ENCODE measurements at regions not wholly inside any gene's neighbourhood (a gene's known extent, or its start where the extent isn't known, plus 50 kb on each side); places are given as distances from the start of the nearest gene placed in this dataset.

- no peak for DNase-seq (ENCODE audit: low spot score, unreplicated experiment)
- Mint-ChIP-seq H3K9me3 (ENCODE audit: low read depth) (no peaks in the 10 kb centered on the region), H3K27me3 (no peaks in the 10 kb centered on the region), H3K4me3 (ENCODE audit: low read depth) (no peak overlapping the region), H3K4me1 (ENCODE audit: low read depth) (peaks cover 26% of the 10 kb centered on the region), H3K36me3 (ENCODE audit: insufficient read depth) (peaks cover 2% of the 10 kb centered on the region), H3K27ac (no peak overlapping the region)
- TF ChIP-seq CTCF (IDR thresholded peaks at IDR 0.05; ENCODE audit: unreplicated experiment), result no peak
These were observed 113.1 kb upstream of the REG3A start for GRCh38 chr2:79272616-79273015.

GRCh38 chr2:79271456-79271855 lies 111.9 kb upstream of the REG3A start:
- H3K27ac Mint-ChIP-seq, result peak overlapping the region; percentile 56
- no peak for TF ChIP-seq CTCF (IDR thresholded peaks at IDR 0.05; ENCODE audit: unreplicated experiment)
- H3K4me1 Mint-ChIP-seq (ENCODE audit: low read depth), result peaks cover 21% of the 10 kb centered on the region
- H3K4me3 Mint-ChIP-seq (ENCODE audit: low read depth), result no peak overlapping the region
- no peak for DNase-seq (ENCODE audit: low spot score, unreplicated experiment)
- no peaks in the 10 kb centered on the region for H3K27me3 Mint-ChIP-seq
- H3K9me3 Mint-ChIP-seq (ENCODE audit: low read depth), result no peaks in the 10 kb centered on the region
- peaks cover 2% of the 10 kb centered on the region for H3K36me3 Mint-ChIP-seq (ENCODE audit: insufficient read depth)

- no peaks in the 10 kb centered on the region for H3K36me3 Mint-ChIP-seq (ENCODE audit: insufficient read depth)
- H3K4me1 Mint-ChIP-seq (ENCODE audit: low read depth), result peaks cover 3% of the 10 kb centered on the region
- H3K27ac Mint-ChIP-seq, result no peak overlapping the region
- H3K9me3 Mint-ChIP-seq (ENCODE audit: low read depth), result peaks cover 4% of the 10 kb centered on the region
- no peak for TF ChIP-seq CTCF (IDR thresholded peaks at IDR 0.05; ENCODE audit: unreplicated experiment)
- DNase-seq (ENCODE audit: low spot score, unreplicated experiment), result no peak
- H3K27me3 Mint-ChIP-seq, result no peaks in the 10 kb centered on the region
- no peak overlapping the region for H3K4me3 Mint-ChIP-seq (ENCODE audit: low read depth)
These were observed 101.3 kb upstream of the REG3A start for GRCh38 chr2:79260848-79261247.

DNA sequence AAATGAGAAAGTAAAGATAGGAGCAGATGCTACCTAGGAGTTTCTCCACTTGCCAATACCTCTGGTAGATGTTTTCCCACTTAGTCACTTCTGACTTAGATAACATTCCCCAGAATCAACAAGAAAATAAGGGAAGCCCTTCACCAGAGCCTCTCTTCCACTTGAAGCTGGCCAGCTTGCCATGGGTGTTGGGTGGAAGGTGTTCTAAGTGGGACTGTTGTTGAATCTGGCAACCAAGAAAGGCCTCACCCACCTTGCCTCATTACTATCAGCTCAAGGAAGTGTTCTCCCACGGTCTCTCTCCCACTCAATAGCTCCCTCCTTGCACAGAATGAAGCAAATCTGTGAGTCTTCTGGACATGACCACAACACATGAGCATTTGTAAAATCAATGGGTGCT lies 100.4 kb upstream of the REG3A start:
- Mint-ChIP-seq H3K4me3 (ENCODE audit: low read depth) (no peak overlapping the region), H3K27me3 (no peaks in the 10 kb centered on the region), H3K4me1 (ENCODE audit: low read depth) (peaks cover 3% of the 10 kb centered on the region), H3K27ac (no peak overlapping the region), H3K9me3 (ENCODE audit: low read depth) (peaks cover 4% of the 10 kb centered on the region), H3K36me3 (ENCODE audit: insufficient read depth) (no peaks in the 10 kb centered on the region)
- DNase-seq (ENCODE audit: low spot score, unreplicated experiment), result no peak
- TF ChIP-seq CTCF (IDR thresholded peaks at IDR 0.05; ENCODE audit: unreplicated experiment), result no peak

GRCh38 chr2:79259296-79259695 lies 99.7 kb upstream of the REG3A start:
- Mint-ChIP-seq H3K4me3 (ENCODE audit: low read depth) (no peak overlapping the region), H3K4me1 (ENCODE audit: low read depth) (peaks cover 3% of the 10 kb centered on the region), H3K27ac (peak overlapping the region; percentile 41), H3K36me3 (ENCODE audit: insufficient read depth) (no peaks in the 10 kb centered on the region), H3K9me3 (ENCODE audit: low read depth) (peaks cover 4% of the 10 kb centered on the region), H3K27me3 (no peaks in the 10 kb centered on the region)
- DNase-seq (ENCODE audit: low spot score, unreplicated experiment), result no peak
- TF ChIP-seq CTCF (IDR thresholded peaks at IDR 0.05; ENCODE audit: unreplicated experiment), result no peak
